Right ventricle myocardium superior (tissue), 1 donor: ENCODE measurements at regions not wholly inside any gene's neighbourhood (a gene's known extent, or its start where the extent isn't known, plus 50 kb on each side); places are given as distances from the start of the nearest gene placed in this dataset.

Source experiments
- ATAC-seq: fragments of 200-7000 bp; cut with Tn5 transposase; one replicate; pipeline ENCODE4 v1.9.1; 2020; ENCODE audit warnings: mild to moderate bottlenecking; ENCODE audit not compliant: poor library complexity
- DNase-seq: peaks from one replicate; pipeline ENCODE4 v3.0.0-alpha.2; 2020
- intact Hi-C: fragments of 100-400 bp; cut with DNase I; formaldehyde crosslinking; loops from one replicate; pipeline ENCODE4 v1.11.2; 2022
- donor health status: DM: no; HTN: yes; CAD: no; lungs with severe emphysema.

DNA sequence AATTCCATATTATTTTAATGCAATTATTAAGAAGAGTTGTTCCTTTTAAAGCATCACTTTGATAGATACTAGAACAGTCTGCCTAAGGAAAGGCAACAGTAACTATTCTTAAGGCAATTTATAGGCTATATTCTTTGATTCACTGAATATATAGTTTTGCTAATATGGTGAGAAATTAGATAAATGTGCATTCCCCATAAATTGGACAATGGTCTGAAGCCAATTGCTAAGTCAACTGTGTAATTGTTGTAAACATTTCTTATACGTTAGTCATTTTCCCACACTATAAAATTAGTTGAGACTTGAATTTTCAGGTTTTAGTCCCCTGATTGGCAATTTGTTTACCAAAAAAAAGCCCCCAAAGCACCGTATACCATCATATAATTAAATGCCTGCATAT lies 263.0 kb upstream of the NECTIN3 start:
- DNase-seq (no peak), ATAC-seq (no peak)
- intact Hi-C loops: no loop called here

GRCh38 chr3:110810356-110810755 lies 261.3 kb upstream of the NECTIN3 start:
- no peak for DNase-seq
- intact Hi-C loops: no loop called here
- no peak for ATAC-seq

DNA sequence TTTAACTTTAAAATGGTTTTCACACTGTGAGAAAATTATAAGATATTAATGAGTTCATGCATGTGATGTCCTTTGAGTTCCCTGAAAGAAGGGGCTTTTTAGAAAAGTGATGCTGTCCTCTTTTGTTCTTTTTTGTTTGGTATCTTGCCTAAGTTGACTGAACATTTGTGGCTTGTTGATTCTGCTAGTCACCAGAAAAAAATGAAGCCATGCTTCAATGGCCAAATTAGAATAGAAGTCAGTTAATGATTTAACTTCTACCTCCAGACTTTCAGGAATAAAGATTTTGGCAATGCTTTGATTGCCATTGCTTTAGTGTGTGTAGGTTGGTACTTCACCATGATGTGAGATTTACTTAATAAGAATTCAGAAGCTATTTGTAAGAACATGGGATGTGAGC lies 260.6 kb upstream of the NECTIN3 start:
- ATAC-seq: no peak
- intact Hi-C loops: no loop called here

GRCh38 chr3:110813541-110813940 lies 258.1 kb upstream of the NECTIN3 start:
- ATAC-seq: no peak
- DNase-seq: no peak
- intact Hi-C loops: no loop called here

More for the DNA sequence above, 260.6 kb upstream of the NECTIN3 start:
- no peak for DNase-seq

DNA sequence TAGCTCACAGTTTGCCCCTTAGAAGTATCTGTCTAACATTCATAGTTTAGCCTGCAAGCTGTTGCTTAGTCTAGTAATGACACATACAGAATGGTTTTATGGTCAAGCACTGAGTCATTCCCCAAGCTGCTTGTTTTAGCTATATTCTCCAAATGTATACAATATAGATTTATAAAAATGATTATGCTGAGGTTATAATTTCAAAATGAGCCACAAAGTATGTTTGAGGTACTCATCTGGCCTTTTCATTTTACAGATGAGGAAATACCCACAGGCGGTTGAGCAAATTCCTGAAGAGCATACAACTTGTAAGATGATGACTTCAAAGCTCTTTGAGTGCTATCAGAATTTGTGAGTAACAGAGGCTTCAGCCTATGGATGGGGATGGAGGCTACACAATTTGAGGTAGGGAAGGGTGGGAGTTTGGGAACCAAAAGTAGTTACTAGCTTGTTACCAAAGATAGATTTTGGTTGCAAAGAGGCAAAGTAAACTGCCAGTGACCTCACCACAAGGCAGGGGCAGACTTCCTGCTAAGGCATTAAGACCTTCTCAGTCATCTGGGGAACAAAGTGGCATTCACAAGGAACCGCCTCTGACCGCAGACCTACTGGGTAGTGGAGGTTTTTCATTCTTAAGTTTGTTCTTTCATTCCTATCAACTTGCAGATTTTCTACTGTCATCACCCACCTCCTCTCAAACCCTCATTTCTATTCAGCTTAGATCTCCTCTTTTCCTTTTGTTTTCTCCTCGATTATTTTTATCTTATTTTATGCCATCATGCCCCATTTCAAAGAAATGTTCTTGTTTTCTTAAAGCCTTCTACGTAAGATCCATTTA lies 257.2 kb upstream of the NECTIN3 start:
- intact Hi-C loops: no loop called here
- DNase-seq (no peak), ATAC-seq (no peak)

GRCh38 chr3:110815008-110815583 lies 256.5 kb upstream of the NECTIN3 start:
- ATAC-seq (no peak), DNase-seq (no peak)
- intact Hi-C loops: no loop called here

- intact Hi-C loops: no loop called here
- DNase-seq: no peak
- no peak for ATAC-seq
Measured at GRCh38 chr3:110816008-110816407, 255.6 kb upstream of the NECTIN3 start.

GRCh38 chr3:110821586-110821985 lies 250.0 kb upstream of the NECTIN3 start:
- intact Hi-C loops: no loop called here
- DNase-seq (no peak), ATAC-seq (no peak)

- intact Hi-C loops: no loop called here
- no peak for ATAC-seq
Measured at GRCh38 chr3:110822971-110823370, 248.6 kb upstream of the NECTIN3 start.

DNA sequence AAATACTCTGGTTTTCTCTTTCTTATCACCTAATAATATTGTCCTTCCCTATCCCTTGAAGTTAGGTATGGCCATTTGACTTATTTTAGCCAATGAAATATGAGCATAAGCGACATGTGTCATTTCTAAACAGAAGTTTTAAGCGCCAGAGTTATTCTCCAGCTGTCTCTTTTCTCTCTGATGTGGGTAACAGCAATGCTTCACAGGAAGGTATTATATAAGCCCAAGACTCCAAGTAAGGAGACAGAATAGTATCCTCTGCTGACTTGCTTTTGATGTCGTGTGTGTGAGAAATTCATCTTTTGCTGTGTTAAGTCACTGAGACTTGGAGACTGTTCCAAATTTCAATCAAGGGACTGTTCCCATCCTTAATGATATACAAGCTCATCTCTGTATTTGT lies 224.6 kb upstream of the NECTIN3 start:
- intact Hi-C loops: no loop called here
- no peak for ATAC-seq
- no peak for DNase-seq

More at GRCh38 chr3:110822971-110823370, 248.6 kb upstream of the NECTIN3 start:
- DNase-seq: no peak

DNA sequence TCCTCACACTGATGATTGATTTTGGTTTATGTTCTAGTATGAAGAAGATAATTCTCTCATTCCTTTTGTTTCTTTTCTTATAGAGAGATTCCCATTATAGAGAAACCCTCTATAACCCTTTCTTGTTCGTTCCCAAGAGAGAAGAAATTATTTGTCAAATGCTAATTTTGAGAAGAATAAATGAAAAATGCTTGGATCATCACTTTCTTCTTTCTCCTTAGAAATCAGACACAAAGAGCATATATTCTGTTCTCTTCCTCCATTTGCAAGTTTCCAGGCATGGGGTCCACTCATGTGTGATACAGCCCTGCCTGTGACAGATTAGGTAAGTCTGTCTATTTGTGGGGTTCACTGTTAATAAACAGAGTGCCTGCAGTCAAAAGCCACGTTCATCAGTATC lies 222.6 kb upstream of the NECTIN3 start:
- intact Hi-C loops: no loop called here
- no peak for DNase-seq
- ATAC-seq: no peak

DNA sequence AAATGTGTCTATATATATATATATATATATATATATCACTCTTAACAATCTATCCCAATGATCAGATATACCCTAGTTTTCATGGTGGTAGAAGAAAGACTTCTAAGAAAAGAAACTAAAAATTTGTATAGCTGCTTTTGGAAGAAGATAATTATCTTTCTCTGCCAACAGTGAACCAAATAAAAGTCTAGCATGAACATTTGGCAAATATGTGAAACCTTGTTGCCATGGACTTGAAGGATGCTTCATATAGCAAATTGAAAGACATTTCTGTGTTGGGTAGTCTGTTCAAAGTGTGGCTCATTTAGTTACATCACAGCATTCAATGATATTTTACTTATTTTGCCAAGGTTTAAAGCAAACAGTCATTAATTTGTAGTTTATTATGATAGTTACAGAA lies 219.9 kb upstream of the NECTIN3 start:
- ATAC-seq (no peak), DNase-seq (no peak)
- intact Hi-C loops: no loop called here

DNA sequence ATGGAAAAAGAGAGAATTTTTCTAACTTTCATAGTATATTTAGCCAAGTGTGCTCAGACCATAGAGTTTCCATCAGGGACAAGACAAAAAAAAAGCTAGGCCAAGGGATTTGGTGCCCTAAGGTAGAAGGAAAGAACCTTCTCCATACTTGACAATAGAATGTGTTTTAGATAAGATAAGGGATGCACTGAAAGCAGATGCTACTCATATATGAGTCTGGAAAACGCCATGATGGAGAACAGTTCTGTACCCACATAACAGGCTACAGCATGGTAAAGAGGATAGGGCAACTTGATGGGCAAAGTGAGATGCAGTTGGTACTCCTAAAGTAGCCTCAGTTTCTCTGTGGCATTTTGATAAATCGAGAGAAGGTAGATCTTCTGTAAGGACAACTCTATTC lies 216.4 kb upstream of the NECTIN3 start:
- DNase-seq: no peak
- intact Hi-C loops: no loop called here
- no peak for ATAC-seq

GRCh38 chr3:110856916-110857315 lies 214.7 kb upstream of the NECTIN3 start:
- intact Hi-C loops: no loop called here
- no peak for ATAC-seq
- DNase-seq: no peak

DNA sequence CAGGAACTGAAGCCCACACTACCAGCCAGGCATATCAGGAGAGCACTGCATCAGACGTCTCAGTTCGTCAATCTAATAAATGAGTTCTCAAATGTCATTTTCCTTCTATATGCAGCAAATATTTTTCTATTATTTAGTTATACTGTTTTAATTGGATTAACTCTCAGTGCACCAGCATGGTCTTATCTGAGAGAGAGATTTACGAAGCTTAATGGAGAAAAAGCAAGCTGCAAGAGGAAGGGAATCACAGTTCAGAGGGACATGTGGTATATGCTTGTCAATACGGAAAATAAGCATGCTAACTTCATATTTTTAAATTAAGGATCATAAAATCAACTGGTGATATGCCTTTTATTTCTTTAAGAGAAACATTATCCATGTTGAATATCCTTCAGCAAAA lies 213.1 kb upstream of the NECTIN3 start:
- no peak for ATAC-seq
- no peak for DNase-seq
- intact Hi-C loops: no loop called here

DNA sequence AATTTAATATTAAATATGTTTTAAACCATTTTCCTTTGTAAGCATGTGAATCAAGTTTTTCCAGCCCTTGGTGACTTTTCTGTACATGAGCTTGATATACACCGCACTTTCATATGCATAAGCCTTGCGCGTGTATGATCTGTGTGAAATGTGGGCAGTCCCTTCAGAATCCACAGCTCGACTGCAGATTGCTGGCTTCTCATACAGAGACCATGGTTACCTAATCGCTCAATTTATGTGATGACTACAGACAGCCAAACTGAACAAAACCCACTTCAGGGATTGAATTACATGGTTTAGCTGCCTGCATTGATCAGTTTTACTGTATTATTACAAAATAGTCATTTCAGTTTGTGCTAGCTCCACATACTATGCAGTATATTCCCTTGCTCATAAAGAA lies 212.3 kb upstream of the NECTIN3 start:
- intact Hi-C loops: no loop called here
- no peak for ATAC-seq

GRCh38 chr3:110859993-110860392 lies 211.6 kb upstream of the NECTIN3 start:
- no peak for DNase-seq
- no peak for ATAC-seq
- intact Hi-C loops: no loop called here

More for the DNA sequence above, 212.3 kb upstream of the NECTIN3 start:
- DNase-seq: no peak

DNA sequence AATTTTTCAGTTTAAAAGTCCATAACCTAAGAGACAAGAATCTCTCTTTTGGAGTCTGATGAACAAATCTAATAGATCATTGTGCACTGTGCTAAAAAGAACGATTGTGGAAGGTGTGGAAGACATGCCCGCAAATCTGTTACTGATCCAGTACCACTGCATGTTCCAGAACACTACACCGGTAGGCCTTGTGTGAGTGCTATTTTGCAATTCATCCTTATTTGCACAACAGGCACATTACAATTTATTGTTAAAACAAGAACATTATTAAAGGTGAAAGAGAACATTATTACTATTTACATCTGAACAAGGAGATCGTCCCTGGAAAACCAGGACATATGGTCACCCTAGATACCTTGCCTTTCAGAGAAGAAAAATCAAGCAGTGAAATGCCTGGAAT lies 205.7 kb upstream of the NECTIN3 start:
- intact Hi-C loops: no loop called here
- DNase-seq (no peak), ATAC-seq (no peak)

GRCh38 chr3:110868106-110868505 lies 203.5 kb upstream of the NECTIN3 start:
- no peak for ATAC-seq
- no peak for DNase-seq
- intact Hi-C loops: no loop called here

GRCh38 chr3:110869736-110870135 lies 201.9 kb upstream of the NECTIN3 start:
- intact Hi-C loops: no loop called here
- ATAC-seq: no peak
- no peak for DNase-seq

GRCh38 chr3:110871869-110872268 lies 199.7 kb upstream of the NECTIN3 start:
- ATAC-seq (no peak), DNase-seq (no peak)
- intact Hi-C loops: no loop called here
